ENCODE measurements at regions not wholly inside any gene's neighbourhood (a gene's known extent, or its start where the extent isn't known, plus 50 kb on each side); places are given as distances from the start of the nearest gene placed in this dataset.
"Not testable (repeated sequence)": the region's sequence is repeated elsewhere in the genome, so short reads cannot be mapped to it uniquely, and the experiment has no call there.

DNA sequence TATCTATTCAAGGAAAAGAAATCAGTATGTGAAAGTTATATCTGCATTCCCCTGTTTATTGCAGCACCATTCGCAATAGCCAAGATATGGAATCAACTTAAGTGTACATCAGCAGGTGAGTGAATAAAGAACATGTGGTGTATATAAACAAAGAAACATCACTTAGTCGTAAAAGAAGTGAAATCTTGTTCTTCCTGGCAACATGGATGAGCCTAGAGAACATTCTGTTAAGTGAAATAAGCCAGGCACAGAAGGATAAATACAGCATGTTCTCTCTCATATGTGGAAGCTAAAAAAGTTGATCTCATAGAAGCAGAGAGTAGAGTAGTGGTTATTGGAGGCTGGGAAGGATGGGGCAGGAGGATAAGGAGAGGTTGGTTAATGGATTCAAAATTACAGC is 287.9 kb upstream of the FERMT1 start:
- DNase-seq: no peak

DNA sequence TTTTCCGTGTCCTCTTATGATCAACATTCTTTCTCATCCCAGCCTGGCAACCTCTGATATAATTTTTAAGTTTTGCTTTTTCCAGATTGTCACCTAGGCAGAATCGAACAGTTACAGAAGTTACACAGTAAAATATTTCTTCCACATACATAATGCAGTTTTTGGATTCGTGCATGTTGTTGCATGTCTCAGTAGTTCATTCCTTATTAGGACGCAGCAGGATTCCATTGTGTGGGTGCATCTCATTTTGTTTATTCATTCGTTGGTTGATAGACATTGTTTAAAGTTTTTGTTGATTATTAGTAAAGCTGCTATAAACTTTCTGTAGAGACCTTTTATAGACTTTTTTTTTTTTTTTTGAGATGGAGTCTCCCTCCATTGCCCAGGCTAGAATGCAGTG is 284.3 kb upstream of the FERMT1 start:
- no peak for DNase-seq

DNA sequence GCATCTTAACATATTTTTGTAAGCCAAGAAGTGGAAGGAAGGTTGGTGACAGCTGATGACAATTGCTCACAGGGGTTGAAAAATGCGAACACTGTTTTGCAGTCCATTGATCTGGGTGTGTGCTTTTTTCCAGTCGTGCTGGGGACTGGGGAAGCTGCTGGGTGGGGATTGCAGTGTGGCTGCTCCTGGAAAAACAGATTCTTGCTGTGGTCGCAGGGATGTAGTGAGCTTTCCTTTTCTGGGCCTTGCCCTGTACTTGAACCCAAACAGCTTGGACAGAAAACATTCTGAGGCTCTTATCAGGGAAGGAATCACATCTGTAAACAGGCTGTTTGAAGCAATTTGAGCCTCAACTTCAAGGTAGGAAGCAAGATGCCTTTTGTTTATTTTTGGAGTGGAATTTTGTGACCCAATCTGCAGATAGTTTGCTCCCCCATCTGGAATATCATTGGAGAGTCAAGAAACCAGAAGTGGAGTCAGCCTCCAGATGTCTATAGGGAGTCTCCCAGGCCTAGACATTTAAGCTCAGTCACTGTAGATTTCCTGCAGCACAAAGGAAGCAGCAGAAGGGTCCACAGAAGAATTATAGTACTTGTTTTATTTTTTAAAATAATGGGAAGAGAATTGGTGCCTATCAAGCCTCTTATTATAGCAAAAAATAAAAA is 279.2 kb upstream of the FERMT1 start:
- DNase-seq: no peak

DNA sequence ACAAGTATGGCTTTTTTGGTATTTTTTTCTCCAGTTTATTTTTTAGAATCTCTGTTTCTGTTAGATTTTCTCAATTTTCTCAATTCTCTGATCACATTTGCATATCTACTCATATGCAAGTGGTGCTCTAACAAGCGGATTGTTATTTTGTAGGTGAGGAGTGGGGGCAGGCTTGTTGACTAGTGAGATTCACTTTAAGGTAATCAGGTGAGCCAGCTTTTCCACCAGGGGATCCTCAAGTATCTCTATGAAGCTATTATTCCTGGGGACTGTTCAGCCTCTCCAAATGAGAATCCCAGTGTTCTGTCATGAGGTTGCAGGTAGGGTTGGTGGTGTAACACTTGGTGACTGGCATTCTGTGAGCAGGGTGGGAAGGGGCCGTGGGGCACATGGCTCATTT is 274.3 kb upstream of the FERMT1 start:
- no peak for DNase-seq

DNA sequence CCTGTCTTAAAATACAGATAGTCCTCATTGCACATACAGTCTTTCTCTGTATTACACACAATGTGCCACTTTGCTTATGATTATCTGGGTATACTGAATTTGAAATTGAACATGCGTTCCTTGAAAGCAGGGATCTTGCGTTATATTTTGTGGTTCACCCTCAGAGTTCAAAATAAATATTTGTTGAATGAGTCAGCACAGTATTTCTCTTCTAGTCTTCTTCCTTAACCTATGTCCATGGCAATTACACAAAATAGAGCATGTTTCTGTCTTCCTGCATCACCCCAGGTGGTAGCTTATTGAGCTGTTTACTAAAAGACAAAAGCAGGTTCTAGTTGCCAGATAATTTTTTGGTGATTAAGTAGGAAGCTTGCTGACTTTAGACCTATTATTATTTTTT is 272.9 kb upstream of the FERMT1 start:
- no peak for DNase-seq

DNA sequence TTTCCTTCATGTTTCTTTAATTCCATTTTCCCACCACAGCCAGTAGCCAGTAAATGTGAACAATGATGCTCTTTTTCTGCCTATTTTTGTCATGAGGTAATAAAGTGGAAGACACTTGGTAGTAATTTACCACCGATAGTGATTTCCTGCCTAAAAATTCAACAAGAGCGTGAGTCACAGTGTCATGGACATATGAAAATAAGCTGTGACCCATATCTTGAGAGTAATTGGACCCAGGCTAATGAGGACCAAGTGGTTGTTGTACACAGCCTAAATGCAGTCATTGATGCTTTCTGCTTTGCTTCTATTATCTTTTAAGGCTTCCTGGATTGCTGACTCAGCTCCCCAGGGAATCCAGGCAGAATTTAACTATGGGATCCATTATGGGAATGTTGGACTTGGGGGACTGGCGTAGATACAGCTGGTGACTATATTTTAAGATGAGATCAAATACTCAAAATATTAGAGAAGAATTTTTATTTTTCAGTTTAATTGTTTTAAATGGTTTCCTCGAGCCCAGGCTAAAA is 265.9 kb upstream of the FERMT1 start:
- no peak for DNase-seq

DNA sequence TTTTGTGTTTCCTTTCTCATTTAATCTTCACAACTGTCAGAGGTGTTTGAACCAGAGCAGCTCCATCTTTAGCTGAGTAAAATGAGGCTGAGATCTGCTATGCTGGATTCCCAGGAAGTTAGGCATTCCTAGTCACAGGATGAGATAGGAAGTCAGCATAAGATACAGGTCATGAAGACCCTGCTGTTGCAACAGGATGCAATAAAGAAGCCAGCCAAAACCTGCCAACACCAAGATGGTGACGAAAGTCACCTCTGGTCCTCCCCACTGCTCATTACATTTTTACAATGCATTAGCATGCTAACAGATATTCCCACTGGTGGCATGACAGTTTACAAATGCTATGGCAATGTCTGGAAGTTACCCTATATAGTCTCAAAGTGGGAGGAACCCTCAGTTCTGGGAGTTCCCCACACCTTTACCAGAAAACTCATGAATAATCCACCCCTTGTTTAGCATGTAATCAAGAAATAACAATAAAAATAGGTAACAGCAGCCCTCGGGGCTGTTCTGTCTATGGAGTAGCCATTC is 262.2 kb upstream of the FERMT1 start:
- DNase-seq: no peak

DNA sequence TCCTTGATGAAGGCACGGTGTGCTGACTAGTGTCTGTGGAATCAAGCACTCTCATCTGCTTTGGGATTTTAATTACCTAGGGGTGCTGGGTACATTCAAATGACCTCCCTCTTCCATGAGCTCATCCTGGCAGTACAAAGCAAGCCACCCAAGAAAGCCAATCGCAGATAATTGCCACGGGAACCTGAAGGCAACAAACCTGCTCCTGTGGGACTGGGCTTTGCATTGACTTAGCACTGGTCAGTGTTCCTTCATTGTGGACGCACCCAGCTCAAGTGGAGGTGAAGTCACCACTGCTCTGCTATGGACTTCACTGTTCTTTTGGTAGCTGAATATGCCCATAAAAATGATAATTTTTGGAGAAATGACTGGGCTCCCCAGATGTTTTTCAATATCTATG is 261.6 kb upstream of the FERMT1 start:
- no peak for DNase-seq

DNA sequence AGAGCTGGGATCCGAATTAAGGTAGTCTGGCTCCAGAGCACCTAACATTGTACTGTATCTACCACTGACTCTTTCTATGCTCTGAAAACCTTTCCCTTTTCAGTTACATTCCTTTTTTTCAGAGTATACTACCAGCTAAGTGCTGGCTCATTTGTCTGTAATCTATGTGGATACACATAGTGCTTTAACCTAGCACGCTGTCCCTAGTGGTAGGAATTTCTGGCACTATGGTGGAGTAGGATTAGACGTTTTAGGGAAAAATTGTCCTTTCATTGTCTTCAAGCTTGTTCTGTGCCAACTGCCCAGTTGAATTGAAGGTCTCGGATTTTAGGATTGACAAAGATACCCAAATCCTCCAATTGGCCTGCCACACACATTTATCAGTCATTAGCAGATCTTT is 259.1 kb upstream of the FERMT1 start:
- DNase-seq: no peak

DNA sequence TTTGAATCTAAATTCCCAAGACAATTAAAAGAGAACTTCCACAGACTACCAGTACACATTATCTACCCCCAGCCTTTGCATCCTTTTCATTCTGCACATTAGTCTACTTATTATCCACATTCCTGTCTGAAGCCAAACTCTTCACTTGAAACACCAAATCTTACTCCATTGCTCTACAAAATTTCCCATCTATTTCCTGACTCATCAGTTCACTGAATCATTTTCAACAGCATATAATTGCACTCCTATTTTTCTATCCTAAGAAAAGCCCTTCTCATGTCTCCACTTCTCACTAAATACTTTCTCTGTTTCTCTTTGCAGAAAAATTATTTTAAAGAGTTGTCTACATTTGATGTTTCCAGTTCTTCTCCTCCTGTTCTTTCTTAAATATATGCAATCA is 239.4 kb upstream of the FERMT1 start:
- DNase-seq: no peak

DNA sequence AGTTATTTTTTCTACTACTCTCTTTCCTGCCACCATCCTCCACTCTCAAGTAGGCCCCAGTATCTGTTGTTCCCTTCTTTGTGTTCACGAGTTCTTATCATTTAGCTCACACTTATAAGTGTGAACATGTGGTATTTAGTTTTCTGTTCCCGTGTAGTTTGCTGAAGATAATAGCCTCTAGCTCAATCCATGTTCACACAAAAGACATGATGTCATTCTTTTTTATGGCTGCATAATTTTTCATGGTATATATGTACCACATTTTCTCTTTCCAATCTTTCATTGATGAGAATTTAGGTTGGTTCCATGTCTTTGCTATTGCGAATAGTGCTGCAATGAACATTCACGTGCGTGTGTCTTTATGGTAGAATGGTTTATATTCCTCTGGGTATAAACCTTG is 237.9 kb upstream of the FERMT1 start:
- no peak for DNase-seq

DNA sequence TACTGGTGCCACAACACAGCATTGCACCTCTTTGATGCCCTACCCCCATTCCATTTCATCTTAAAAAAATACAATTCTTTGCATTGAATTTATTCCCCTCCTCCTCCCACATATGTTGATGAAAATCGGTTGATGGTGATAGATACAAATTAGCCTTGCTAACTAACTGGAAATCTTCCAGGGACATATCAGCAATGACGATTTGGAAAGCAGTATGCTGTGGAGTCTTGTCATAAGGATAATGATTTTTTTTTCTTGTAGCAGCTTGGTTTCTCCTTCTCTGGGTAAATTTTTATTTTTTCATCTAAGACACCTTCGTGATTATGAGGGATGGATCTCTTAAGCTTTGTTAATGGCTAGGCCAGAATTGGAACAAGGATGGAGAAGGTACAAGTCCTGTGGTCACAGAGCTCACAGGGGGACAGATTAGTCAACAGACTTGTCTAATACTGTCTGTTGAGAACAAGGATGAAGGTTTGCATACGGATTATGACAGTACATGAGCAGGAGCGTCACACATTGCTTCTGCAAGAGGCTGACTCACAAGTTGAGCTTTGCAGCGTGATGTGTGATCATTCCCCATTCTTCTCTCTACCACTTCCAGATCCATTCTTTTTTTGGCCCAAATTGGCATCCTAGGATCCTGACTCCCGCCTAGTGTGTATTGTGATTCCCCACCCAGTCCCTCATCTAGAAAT is 233.1 kb upstream of the FERMT1 start:
- DNase-seq: no peak

DNA sequence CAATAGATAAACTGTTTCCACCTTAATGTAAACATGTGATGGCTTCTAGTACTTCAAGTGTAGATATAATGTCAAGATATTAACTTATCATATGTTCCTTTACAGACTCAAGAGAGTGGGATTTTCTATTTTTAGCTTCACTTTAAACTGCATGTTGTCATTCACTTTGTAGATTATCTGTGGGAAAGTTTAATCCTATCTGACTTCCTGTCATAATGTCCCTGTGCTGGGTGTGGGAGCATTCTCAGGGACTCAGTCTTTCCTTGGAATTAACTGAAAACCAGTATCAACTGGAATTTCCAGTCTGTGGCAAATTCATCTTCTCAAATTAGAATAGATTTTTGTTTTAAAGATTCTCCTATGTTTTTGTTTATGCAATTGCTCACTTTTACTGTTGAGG is 226.1 kb upstream of the FERMT1 start:
- no peak for DNase-seq

DNA sequence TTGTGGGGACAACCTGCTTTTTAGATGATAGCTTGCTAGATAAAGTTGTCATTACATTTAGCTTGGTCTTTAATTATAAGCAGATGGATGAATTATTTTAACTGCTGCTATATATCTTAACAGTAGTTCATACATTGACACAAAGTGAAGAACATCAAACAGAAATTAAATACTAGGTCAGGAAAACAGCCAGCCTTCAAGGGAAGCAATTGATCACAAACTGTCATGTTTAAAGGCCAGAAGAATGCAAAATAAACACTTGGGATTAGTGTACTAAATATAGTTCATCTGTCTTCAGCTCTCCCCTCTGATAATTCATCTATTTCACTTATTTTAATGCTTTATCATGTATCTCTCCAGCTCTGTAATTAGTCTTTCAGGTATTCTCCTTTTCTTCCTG is 225.1 kb upstream of the FERMT1 start:
- DNase-seq: no peak

DNA sequence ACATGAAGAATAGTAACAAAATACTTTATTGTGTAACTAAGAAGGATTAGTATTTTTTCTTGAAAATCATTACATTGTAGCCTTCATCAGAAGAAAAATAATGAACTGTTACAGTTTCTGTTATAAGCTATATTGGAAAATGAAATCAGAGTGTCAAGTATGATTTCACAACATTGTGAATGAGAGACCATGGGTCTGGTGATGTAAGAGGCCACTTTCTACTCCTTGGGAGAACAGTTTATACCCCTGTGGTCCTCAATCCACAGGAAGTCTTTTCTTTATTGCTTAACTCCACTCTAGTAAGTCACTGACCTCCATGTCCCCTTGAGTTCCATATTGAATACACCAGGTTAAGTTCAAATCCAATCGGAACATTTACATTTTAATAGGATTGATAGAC is 218.7 kb upstream of the FERMT1 start:
- DNase-seq: no peak

DNA sequence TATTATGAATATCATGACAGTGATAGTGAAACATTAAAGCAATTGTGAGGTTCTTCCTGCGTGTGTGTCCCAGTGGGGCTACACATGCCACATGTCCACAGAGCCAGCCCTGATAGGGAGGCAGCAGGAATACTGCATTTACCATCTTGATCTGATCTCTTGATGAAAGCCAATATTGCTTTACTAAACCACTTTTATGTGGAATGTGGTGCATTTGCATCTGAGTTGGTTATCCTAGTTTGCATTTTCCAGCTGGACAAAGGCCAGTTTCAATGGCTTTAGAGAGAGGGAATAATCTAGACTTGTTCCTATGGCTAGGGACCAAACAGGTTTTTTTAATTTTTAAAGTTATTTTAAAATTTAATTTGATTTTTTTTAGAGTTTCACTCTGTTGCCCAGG is 216.3 kb upstream of the FERMT1 start:
- DNase-seq: no peak

DNA sequence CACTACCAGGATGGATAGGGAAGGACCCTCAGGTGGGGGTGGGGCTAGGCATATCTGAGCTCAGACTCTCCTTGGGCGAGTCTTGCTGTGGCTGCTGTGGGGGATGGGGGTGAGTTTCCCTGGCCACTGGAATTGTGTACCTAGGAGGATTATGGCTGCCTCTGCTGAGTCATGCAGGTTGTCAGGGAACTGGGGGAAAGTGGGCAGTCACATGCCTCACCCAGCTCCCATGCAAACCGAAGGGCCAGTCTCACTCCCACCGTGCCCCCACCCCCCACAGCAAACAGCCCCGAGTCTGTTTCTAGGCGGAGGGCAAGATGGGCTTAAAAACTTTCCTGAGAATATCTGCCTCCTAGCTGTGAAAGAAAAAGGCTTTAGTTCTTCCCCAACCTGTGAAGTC is 210.3 kb upstream of the FERMT1 start:
- DNase-seq: no peak

DNA sequence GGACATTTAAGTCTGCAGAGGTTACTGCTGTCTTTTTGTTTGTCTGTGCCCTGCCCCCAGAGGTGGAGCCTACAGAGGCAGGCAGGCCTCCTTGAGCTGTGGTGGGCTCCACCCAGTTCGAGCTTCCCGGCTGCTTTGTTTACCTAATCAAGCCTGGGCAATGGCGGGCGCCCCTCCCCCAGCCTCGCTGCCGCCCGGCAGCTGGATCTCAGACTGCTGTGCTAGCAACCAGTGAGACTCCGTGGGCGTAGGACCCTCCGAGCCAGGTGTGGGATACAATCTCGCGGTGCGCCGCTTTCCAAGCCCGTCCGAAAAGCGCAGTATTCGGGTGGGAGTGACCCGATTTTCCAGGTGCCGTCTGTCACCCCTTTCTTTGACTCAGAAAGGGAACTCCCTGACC is 198.4 kb upstream of the FERMT1 start:
- not testable (repeated sequence) for DNase-seq

DNA sequence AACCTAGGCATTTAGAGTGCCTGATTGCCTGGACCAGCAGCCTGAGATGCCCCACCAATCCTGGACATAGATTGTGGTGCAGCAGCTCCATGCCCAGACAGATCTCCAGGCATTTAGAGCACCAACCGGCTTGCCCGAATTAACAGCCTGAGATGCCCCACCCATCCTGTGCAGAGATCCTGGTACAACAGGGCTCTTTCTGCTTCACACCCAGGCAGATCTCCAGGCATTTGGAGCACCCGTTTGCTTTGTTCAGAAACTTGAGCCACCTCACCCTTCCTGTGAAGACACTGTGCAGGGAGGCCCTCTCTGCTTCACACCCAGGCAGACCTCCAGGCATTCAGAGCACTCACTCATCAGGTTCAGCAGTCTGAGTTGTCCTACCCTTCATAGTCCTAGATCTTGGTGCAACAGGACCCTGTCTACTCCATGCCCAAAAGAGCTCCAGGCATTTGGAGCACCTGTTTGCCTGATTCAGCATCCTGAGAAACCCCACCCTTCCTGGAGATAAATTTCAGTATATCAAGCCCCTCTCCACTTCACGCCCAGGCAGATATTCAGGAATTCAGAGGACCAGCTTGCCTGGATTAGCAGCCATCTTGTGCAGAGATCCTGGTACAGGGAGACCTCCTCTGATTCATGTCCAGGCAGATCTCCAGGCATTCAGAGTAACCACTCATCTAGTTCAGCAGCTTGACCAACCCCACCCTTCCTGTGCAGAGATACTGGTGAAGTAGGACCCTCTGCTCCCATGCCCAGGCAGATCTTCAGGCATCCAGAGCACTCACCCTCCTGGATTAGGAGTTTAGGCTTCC is 189.2 kb upstream of the FERMT1 start:
- DNase-seq: no peak

DNA sequence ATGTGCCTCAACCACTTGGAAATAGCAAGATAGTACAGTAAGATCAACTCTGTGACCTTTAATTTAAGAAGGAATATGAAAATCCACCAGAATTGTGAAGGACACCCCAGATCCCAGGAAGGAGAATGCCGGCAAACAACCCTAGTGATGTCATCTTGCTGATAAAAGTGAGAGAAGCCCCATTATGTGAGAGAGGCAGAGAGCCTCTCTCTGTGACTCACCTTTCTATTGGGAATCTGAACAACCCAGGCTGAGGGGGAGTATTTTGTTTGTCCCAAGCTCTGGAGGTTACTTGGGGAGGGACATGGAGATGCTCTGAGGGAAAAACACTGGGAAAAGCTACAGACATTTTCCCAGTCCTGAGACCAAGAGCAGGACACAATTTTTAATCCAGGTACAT is 188.3 kb upstream of the FERMT1 start:
- DNase-seq: no peak

DNA sequence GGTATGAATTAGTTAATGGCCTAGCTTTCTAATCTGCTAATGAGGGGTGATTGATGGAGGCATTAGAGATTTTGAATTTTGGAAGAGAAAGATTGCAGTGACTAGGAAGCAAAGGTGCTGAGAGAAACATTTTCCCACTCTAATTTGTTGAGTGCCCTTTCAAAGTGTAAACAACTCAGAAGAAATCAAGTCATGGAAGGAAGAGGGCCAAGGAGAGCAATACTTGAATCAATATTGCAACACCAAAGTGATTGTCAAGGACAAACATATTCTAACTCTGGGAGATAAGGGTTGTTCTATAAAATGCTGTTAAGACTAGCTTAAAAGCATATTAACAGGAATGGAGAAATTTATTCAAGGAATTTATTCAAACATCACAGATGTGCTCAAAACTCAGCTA is 182.7 kb upstream of the FERMT1 start:
- no peak for DNase-seq

DNA sequence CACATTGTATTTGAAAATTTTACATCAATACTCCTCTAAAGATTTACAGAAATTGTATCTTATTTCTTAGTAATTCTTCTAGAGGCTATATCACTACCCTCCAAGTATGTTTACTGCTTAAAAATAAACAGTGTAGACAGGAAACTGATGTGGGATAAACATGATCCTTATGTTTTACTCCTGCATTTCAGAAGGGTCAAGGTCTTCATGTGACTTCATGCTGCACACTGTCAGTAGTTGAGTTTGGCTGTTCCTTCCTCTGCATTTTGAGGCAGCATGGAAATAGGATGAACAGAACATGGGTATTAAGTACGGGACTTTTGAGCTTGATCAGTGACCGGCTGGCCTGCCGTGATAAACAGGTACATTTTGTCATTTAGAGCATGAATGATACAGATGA is 179.2 kb upstream of the FERMT1 start:
- no peak for DNase-seq

DNA sequence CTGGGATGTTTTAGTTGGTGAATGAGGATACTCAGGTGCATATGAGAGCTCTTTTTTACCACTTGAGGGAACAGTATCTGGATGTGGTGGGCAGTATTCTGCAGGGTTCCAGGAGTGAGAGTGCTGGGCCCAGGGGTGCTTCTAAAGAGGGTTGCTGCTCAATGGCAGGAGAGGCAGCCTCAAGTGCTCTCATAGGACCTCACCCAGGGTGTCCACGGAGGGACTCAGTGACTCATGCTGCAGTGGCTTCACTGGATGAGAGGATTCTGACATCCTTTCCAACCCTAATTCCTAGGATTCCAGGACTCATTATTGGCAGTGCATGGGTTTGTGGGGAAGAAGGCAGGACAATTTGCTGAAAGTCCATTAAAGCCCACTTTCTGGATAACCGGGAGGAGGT is 176.6 kb upstream of the FERMT1 start:
- no peak for DNase-seq

DNA sequence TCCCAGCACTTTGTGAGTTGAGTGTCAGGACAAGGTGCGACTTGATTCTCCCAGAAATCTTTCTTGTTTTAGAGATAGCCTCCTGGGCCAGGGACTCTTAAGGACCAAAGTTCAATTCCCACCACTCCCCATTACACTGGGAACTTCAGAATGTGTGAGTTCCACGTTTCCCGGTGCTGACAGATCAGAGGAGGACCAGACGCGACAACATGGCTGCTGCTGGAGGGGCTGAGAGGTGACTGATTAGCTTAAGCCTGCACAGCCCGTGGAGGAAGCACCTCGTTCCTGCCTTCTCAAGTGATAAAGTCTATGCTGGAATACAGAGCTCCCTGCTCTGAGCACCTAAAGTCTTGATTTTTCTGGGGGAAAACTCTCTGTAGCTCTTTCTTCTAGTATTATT is 175.2 kb upstream of the FERMT1 start:
- DNase-seq: no peak

Measured in NCI-H1436 (cell line).